ENCODE measurements at regions not wholly inside any gene's neighbourhood (a gene's known extent, or its start where the extent isn't known, plus 50 kb on each side); places are given as distances from the start of the nearest gene placed in this dataset.

DNA sequence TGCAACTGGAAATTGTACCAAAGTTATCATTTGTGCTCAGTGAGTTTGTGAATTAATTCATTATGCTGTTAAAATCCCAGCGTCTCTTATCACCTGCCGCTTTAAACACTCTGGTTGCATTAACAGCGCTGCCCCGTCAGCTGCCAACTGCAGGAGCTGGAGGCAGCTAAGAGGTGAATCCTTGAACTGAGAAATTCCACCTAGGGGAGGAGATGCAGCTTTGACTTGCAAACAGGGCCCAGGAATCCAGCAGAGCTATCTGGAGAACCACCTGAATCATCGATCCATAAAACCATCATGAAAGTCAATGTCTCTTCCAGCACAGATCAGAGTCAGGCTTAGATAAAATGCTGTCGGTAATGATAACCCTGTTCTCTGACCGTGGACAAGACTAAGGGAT, 140.7 kb upstream of the PTBP2 start:
- TF ChIP-seq SMC3 (IDR thresholded peaks at IDR 0.05; ENCODE audit: low read depth, low read length): no peak
- no peak for TF ChIP-seq TAF1 (IDR thresholded peaks at IDR 0.05; ENCODE audit: borderline replicate concordance, low read depth, low read length)
- TF ChIP-seq, protein P1, sequence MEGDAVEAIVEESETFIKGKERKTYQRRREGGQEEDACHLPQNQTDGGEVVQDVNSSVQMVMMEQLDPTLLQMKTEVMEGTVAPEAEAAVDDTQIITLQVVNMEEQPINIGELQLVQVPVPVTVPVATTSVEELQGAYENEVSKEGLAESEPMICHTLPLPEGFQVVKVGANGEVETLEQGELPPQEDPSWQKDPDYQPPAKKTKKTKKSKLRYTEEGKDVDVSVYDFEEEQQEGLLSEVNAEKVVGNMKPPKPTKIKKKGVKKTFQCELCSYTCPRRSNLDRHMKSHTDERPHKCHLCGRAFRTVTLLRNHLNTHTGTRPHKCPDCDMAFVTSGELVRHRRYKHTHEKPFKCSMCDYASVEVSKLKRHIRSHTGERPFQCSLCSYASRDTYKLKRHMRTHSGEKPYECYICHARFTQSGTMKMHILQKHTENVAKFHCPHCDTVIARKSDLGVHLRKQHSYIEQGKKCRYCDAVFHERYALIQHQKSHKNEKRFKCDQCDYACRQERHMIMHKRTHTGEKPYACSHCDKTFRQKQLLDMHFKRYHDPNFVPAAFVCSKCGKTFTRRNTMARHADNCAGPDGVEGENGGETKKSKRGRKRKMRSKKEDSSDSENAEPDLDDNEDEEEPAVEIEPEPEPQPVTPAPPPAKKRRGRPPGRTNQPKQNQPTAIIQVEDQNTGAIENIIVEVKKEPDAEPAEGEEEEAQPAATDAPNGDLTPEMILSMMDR (IDR thresholded peaks at IDR 0.05): no peak
- no peak for TF ChIP-seq MXI1 (IDR thresholded peaks at IDR 0.05; ENCODE audit: low read depth, low read length)
- no peak for TF ChIP-seq NRF1 (IDR thresholded peaks at IDR 0.05; ENCODE audit: low read depth, low read length)
- no peak for TF ChIP-seq ZBTB33 (IDR thresholded peaks at IDR 0.05; ENCODE audit: borderline replicate concordance, low read depth)
- no peak for TF ChIP-seq FOXM1 (IDR thresholded peaks at IDR 0.05; ENCODE audit: low read depth)
- TF ChIP-seq POLR2AphosphoS5 (IDR thresholded peaks at IDR 0.05; ENCODE audit: low read depth, low read length): no peak
- no peak for TF ChIP-seq YY1 (IDR thresholded peaks at IDR 0.05; ENCODE audit: low read depth)
- no peak for TF ChIP-seq JUND (IDR thresholded peaks at IDR 0.05)

All from SK-N-SH (cell line).